GM21717 (cell line): ENCODE measurements at regions not wholly inside any gene's neighbourhood (a gene's known extent, or its start where the extent isn't known, plus 50 kb on each side); places are given as distances from the start of the nearest gene placed in this dataset.

ENCODE experiments used
- ATAC-seq: cut with Tn5 transposase; IDR thresholded peaks from one replicate; pipeline ENCODE4 v1.9.1; 2021; ENCODE audit warnings: mild to moderate bottlenecking, moderate library complexity; ENCODE audit not compliant: unreplicated experiment

DNA sequence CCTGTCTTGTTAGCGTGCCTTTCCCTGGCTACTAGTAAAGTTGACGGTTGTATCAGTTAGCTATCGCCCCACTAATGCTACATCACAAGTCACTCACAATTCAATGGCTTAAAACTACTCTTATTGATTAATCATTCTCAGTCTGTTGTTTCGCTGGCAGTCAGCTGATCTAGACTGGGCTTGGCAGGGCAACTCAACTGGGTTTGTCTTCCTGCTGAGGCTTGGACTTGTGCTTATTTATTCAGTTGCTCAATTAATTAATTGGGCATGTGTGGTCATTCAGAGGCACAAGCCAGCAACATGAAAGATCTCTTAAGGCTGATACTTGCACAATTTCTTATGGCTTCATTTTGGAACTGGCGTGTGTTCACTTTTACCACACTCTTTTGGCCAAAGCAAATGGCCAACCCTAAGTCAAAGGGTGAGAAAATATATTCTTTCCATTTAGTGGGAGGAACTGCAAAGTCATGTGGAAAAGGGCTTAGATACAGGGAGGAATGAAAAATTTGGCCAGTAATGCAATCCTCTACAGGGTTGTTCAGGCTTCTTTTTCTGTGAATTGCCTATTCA lies 333.5 kb downstream of the GPR37 start:
- ATAC-seq, result no peak

DNA sequence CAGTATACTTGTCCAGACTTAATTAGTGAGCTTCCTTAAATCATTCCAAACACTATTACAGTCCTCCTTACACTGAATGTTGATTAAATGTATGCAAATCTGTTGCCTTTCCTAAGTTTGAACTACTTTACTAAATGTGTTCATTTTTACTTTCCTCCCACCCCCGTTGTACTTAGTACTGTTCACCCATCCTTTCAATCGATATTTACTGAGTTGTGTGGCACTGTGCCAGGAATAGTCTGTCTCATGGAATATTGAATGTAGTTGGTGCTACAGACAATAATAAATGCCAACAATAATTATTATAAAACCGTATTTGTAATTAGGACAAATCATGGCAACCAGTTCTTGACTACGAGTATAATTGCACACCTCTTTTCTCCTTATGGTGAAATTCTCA lies 335.7 kb downstream of the GPR37 start:
- no peak for ATAC-seq

DNA sequence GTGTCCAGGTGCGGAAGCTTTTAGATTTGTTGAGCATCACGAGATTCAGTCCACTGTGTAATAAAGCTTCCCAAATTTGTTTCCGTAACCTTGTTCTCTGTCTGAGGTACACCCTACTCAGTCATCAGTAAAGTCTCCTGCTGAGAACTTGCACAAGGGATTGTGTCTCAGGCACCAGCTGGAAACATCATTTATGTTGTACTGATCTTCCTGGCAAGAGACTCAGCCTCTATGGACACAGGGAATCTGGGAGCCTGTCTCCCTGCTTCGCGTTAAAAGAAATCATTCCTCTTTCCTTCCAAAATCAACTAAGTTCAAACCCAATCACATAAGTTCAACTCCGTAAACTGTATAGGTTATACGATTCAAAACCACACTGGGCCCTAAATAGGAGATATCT lies 336.8 kb downstream of the GPR37 start:
- ATAC-seq, result no peak

DNA sequence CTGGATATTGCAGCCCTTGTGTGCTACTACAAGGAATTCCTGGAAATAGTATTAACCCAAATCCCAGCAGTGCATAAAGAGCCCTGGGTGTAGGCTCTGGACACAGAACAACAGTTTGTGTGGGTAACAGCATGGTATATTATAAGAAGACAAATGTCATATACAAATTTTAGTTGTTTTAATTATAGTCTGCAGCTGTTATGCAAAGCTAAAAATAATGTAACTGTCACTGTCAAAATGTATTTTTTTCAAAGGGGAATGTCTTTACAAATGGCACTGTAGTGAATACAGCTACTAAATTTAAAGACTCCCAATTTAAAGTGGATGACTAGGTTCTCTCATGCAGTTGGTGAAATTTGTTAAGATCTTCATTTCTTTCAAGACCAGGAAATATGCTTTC lies 339.0 kb downstream of the GPR37 start:
- ATAC-seq, result no peak

DNA sequence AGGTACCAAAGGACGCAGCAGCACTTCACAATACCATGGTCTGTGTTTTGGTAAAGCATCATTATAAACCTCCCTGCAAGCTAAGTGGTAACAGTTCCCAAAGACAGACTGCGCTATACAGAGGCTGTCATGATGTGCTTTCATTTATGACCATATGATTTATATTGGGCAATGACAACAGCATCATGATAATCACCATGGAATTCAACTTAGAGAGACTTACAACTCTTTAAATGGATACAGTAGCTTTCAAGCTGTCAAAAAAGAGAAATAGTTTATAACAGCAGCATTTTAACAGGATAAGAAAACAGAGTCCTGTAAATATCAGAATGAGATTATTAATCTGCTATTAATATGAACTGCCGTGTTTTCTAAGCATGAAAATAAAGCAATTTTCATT lies 341.7 kb downstream of the GPR37 start:
- ATAC-seq, result no peak

DNA sequence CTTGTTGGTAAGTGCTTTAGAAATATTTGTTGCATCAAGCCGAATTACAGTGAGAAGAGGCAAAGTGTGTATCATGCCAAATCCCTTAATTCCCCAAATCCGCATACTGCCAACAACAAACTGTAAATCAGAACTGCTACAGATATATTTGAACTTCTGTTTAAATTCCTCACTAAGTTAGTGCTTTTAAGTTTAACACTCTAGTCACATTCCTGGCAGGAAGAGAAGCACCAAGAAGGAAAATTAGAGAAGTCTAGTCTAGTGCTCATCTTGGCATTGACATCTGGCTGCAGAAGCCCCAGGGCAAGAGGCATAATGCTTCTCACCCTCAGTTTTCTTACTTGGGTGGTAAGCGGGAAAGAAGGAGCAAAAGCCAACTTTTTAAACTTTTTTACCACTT lies 343.5 kb downstream of the GPR37 start:
- ATAC-seq, result no peak

DNA sequence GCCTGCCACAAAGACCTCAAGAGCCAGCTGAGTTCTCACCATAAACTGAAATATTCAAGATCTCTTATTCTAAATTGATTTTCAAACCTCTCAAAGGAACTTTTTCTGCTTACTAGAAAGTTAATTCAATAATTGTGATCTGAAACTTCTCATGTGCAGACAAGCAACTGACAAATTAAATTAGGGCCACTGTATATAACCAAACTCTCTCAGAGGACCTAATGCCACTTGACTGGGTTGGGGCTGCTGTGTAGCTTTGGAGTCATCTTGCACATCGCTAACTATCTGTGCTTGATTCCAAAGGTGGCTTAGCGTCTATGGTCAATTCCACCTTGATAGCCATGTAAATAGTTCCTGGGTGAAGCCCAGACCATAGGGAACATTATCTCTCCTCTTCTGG lies 345.2 kb downstream of the GPR37 start:
- ATAC-seq, result no peak

DNA sequence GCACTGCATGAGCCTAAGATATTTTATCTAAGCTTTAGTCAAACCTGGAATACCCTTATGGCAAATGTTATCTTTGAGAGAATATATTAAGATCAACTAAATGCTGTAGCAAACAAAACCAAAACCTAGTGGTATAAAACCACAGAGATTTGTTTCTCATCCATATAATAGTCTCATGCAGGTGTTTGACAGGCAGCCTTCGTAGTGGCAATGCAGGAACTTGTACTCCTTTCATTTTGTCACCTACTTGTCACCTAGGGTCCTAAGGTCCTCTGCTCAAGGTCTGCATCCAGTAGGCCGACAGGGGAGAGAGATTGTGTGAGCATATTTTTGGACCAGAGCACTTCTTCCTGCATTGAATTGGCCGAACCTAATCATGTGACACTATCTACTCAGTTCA lies 352.6 kb downstream of the GPR37 start:
- peak; percentile 69 for ATAC-seq

DNA sequence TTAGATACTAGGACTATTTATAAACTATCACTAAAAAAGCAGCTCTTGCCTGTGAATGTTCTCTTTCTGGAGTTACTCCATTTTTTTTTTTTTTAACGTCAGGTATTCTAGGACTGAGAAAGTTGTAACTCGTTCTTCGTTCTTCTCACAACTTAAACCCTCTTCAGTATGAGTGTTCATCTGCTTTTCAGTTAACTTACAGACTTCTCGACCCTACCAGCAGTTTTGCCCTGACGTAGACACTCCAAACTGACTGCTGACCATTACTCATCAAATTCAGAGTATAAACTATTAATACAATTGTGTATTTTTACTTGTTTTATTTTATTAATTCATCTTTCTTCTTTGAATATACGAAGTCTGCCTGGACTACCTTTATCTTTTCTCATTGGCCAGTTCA lies 353.1 kb downstream of the GPR37 start:
- no peak for ATAC-seq

DNA sequence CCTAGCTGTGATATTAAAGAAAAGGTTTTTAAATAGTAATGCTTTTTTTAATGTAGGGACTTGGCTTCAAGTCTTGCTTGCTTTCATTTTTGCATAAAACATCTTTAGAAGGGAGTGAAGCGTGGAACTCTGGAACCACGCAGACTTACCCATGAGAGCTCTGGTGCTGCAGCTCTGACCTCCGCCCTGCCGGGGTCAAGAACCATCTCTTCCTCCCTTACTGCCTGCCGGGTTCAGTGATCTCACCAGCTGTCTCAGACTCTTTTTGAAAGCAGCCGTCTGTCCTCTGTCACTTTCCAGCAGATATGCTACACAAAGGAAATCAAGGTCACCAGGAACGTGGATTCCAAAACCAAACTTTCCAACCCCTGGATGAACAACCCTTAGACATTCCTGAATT lies 353.8 kb downstream of the GPR37 start:
- no peak for ATAC-seq

DNA sequence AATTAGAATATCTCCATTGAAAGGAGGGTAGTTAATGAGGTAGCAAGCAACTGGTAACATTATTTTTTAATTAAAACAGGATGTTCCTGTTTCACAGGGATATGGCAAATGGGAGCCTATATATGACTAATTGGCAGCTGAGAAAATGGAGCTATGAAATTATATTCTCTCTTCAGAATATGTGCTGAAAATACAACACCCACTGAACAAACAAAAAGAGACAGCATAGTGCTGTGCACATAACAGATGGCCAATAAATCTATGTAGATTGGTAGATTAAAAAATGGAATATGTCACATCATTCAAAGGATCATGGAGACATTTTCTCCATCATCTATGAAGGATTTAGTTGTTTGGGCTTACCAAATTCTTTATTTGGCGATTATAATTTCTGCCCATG lies 362.0 kb downstream of the GPR37 start:
- ATAC-seq, result no peak

DNA sequence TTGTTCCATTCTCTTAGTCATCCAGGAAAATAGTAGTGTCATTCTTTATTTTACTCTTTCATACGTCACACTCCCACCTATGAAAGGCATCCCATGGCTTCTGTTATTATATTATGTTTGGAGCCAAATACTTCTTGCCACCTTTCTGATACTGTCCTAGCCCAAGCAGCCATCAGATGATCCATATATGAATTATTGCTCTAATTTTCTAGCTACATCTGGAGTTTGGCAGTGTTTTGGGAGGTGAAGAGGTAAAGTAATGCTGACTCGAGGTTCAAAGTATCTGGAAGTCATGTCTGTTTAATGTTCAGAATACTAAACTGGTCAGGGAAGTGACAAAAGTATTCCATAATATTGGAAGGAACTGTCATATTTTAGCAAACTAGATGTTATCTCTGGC lies 362.5 kb downstream of the GPR37 start:
- ATAC-seq, result no peak

DNA sequence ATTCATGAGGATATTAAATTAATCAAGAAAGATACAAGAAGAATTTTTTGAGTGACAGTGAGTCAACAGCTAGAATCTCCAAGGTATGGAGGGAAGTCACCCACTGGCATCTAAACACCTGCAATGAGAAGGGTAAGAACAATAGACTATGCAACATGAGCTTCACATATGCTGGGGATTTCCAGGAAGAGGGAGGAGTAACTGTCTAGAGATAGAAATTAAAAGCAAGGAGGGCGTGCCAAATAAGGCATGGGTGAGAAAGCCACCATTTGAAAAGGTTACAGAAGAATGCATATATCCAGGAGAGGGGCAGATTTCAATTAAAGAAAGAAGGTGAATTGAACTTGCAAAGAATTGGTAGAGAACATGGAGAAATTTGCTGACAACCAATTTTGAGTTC lies 365.7 kb downstream of the GPR37 start:
- no peak for ATAC-seq

DNA sequence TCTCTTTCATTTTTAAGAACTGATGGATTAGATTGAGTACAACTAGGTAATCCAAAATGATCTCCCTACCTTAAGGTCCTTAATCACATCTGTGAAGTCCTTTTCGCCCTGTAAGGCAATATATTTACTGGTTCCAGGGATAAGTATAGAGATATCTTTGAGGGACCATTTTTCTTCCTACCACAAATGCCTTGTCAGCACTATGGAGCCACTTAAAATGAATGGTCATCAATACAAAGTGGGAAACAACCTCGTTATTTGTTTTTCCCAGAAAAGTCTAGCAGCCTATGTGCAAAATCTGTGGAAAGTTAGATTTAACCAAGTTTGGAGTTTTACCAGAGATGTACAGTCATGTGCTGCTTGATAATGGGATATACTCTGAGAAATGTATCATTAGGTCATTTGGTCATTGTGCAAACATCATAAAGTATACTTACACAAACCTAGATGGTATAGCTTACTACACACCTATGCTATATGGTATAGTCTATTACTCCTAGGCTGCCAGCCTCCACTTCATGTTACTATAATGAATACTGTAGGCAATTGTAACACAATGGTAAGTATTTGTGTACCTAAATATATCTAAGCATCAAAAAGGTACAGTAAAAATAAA lies 366.2 kb upstream of the TMEM229A start:
- no peak for ATAC-seq

DNA sequence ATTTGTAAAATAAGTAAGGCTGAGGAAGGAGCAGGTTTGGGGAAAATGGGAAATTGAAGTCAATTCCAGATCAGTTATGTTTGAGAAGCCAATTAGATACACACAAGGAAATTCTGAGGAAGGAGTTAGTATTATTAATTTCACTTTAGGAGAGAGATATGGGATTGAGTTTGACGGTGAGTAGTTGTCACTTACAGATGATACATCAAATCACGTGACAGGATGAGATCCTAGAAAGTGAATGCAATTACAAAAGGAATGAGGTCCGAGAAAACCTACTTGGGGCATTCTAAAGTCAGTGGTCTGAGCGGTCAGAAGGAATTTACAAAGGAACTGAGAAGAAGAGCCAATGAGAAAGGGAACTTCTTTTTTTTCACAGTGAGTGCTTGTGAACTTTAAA lies 364.3 kb upstream of the TMEM229A start:
- ATAC-seq, result no peak

DNA sequence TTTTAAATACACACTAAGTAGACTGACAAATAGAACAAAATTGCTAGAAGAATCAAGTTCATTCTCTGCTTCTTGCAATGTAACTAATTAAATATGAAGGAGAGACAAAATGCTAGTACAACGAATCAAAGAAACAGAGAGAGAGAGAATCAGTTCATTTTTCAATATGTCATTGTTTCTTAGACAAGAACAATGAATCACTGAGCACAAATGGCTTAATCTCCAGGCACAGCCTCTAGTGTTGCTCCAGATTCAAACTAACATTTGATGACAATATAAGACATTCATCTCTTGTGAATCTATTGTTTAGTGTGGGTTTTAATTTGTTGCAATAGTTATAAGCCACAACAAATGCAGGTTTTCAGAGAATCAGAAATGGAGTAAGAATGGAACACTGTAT lies 357.4 kb upstream of the TMEM229A start:
- no peak for ATAC-seq

DNA sequence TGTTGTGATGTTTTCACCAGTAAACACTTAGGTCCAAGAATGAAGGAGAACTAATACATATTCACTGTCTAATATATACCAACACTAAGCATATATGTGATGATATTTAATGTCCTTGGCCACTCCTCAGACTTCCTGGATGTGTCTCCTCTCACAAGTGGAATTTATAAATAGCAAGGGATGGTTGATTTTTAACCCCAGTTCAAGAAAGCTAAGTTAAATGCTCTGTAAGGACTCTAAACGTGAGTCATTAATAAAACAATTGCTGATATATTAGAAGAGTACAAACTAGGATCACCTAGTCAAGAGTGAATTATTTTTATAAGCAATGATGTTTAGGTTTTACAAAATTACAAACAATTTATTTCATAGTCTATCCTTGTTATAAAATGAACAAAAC lies 355.9 kb upstream of the TMEM229A start:
- ATAC-seq, result no peak

DNA sequence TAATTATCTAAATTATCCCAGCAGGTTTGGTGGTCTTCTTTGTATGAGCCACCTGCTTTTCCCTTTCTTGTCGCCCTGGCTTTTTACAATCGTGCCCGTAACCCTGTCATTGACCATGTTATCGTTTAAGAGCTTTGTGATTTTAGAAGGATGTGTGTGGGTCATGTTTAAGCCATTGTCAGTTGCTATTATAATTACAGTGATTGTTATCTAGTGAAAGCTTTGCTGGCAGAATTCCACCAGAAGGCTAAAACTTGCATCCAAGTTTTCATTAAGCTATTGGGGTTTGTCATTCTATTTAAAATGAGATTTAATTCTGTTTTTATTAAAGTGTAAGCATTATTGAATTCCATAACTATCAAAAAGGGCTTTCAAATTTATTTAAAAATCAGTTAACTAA lies 354.2 kb upstream of the TMEM229A start:
- ATAC-seq, result no peak

DNA sequence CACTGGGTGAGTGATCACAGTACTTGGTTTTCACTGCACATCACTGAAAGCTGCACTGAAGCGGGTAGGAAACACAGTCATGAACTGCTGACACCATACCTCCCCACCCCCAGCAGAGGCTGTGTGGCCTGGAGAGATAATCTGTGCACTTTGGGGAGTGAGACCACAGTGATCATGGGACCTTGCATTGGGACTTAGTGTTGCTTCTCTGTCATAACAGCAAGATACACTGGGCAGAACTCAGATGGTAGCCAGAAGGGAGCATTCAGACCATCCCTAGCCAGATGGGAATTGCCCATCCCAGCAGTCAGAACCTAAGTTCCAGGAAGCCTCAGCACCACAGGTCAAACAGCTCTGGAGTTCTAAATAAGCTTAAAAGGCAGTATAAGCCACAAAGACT lies 346.4 kb upstream of the TMEM229A start:
- ATAC-seq, result no peak

DNA sequence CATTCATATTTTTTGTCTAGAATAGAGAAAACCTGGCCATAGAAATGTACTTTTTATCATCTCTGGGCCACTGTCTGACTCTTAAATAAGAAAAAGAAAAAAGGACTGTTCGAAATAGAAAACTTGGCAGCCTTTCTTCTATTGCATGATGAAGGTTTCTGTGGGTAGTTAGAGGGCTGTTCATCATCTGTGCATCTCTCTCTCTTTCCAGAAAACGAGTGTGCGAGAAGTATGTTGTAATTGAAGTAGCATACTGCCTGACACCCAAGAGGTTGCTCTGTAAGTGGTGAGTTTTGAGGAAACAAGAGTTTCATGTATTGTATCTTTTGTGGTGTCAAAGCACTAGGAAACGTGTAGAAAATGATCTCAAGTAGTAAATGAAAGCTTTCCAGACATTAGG lies 343.2 kb upstream of the TMEM229A start:
- no peak for ATAC-seq

DNA sequence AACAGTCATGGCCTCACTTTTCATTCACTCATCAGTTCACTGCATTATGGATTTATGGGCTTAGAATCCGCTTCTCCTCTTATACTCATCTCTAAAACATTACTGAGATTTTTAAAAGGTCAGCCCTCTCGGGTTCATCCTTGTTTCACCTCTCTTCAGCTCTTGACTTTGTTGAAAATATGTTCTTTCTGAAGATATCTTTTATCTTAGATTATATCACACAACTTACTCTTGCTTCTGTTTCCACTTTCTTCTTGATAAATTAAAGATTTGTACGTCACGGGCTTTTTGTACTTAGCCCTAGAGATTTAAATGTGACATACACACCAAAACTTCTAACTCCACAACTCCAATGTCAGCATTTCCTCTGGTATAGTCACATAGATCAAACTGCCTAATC lies 342.5 kb upstream of the TMEM229A start:
- ATAC-seq, result no peak

DNA sequence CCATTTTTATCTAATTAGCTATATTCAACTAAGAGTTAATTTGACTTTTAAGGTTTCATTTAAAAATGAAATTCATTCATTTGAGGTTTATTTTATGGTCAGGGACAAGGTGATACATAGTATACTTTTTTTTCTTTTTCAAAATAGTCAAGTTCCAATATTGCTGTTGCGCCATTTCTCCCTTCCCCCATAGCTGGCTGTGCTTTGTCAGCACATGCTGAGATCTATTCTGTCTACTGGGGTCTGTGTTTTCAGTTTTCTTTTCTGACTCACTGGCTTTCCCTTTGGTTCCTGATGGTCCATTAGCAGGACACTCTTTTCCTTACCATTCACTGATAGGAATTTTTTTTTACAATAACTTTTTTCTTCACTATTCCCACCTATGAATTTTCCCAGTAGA lies 336.4 kb upstream of the TMEM229A start:
- no peak for ATAC-seq

DNA sequence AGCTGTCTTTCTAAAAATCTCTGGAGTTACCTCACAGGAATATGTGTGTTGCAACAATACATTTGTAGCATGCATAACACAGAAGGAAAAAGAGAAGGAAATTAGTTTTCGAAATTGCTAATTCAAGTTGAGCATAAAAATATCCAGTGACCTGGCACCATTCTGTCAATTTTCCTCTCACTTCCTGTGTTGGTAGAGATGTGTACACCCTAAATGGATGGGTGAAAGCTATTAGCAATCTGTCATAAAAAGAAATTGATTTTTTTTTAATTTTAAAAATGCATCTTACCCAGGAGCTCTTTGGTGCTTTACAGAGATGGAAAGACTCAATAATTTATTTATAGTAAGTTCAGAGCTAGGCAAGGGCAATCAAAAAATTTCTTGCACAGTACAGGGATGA lies 333.3 kb upstream of the TMEM229A start:
- ATAC-seq, result no peak
